ENCODE measurements at regions not wholly inside any gene's neighbourhood (a gene's known extent, or its start where the extent isn't known, plus 50 kb on each side); places are given as distances from the start of the nearest gene placed in this dataset.

DNA sequence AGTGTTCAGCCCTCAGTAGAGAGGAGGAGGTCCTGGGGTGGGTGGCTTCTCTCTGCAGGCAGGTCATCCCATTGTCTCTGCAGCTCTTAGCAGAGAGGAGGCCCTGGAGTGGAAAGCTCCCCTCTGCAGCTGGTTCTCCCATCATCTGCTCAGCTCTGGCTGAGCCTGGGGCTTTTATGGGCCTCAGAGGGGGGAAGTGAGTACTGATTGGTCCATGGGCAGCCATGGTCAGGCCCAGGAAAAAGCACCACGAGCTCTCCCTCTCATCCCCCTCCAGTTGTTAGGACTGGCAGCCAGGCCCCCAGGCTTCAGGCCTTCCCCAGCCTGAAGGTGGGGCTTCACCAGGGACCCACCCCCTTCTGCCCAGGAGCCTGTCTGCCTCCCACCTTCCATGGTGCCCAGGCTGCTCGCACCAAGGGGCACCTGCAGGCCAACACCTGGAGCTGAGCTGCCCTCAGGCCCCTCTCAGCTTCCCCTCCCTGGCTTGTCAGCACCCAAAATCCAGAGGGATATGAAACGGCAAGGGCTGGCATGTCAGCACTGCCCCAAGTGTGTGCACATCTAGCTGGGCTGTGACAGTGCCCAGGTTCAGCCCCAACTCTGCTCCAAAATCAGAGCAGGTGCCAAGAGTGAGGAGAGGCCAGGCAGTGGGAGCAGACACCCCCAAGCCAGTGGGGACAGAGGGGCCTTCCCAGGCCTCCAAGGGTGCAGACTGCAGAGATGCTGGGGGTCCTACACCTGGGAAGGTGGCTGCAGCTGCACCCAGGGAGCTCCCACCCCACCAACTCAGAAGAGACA, 449.0 kb downstream of the MATN1 start:
- Mint-ChIP-seq H3K4me3 (no peak overlapping the region), H3K4me1 (no peaks in the 10 kb centered on the region), H3K27me3 (ENCODE audit: low read depth in 3 of 3) (peaks cover 3 to 13% (median 7%) of the 10 kb centered on the region in 3 donors), H3K27ac (no peak overlapping the region), H3K9me3 (no peaks in the 10 kb centered on the region), H3K36me3 (peaks cover 0 to 2% (median 2%) of the 10 kb centered on the region in 3 donors)
- DNase-seq, result no peak

DNA sequence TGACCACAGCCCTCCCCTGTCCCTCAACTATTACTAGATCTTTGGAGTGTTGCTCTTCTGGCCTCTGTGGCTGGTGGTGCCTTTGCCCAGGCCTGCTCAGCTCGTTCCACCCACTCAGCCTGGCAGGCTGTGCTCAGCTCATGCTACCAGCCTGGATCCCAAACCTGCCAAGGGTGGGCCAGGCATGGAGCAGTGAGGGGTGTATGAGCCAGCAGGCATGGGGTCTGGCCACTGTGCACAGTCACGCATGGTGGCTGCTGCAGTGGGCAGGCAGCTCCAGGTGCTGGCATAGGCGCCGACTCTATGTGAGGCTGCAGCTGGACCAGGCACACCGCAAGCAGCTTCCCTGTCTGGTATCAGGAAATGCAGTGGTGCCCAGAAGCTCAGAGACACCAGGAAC, 449.9 kb downstream of the MATN1 start:
- Mint-ChIP-seq H3K4me1 (no peaks in the 10 kb centered on the region), H3K36me3 (no peaks in the 10 kb centered on the region), H3K27ac (no peak overlapping the region), H3K4me3 (no peak overlapping the region), H3K27me3 (ENCODE audit: low read depth in 3 of 3) (peaks cover 3 to 8% (median 8%) of the 10 kb centered on the region in 3 donors), H3K9me3 (no peaks in the 10 kb centered on the region)
- no peak for DNase-seq

DNA sequence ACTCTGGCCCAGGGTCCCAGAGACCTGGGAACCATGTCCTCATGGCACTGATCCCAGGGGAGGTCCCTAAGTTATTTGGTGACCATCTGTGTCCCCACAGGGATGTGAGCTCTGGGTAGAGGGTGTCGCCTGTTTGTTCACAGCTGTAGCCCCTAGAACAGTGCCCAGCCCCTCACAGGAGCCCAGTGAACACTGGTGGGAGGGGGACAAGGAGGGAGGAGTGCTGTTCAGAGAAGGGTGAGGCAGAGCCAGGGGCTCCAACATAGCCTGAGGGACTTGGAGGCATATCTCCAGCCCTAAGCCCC, 450.4 kb downstream of the MATN1 start:
- no peak overlapping the region for H3K27ac Mint-ChIP-seq
- H3K36me3 Mint-ChIP-seq, result no peaks in the 10 kb centered on the region

DNA sequence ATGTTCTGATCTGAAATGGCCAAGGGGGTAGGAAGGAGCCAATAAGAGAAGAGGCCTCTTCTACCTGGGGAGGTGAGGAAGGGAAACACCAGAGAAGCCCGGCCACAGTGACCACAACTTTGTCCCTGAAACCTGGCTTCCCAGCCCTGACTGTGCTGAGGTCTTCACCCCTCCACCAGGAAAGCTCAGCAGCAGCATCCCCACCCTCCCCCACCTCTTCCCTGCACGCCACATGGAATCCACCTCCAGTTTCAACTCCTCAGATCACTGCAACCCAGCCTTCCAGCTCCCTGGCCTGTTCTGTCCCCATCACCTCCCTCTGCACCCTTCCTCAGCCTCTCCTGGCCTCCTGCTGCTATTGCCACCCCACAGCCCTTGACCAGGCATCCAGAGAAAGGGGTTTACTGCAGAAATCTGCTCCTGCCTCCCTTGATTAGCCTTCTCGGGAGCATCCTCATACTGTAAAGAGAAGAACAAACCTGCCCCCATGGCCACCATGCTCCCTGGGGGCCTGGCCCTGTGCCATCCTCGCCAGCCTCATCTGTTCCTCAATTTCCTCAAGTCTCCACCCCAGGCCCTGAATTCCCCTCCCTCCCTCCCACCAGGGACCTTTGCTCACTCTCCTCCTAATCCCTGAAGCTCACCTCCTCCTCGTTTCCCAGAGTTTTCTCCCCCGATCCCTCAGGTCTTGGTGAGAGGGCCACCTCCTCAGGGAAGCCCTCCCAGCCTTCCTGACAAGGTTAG, 450.9 kb downstream of the MATN1 start:
- H3K36me3 Mint-ChIP-seq, result no peaks in the 10 kb centered on the region

More for the DNA sequence above, 450.4 kb downstream of the MATN1 start:
- Mint-ChIP-seq H3K27me3 (ENCODE audit: low read depth in 3 of 3) (peaks cover 3 to 7% (median 4%) of the 10 kb centered on the region in 3 donors), H3K4me1 (no peaks in the 10 kb centered on the region), H3K9me3 (no peaks in the 10 kb centered on the region), H3K4me3 (no peak overlapping the region)
- no peak for DNase-seq

DNA sequence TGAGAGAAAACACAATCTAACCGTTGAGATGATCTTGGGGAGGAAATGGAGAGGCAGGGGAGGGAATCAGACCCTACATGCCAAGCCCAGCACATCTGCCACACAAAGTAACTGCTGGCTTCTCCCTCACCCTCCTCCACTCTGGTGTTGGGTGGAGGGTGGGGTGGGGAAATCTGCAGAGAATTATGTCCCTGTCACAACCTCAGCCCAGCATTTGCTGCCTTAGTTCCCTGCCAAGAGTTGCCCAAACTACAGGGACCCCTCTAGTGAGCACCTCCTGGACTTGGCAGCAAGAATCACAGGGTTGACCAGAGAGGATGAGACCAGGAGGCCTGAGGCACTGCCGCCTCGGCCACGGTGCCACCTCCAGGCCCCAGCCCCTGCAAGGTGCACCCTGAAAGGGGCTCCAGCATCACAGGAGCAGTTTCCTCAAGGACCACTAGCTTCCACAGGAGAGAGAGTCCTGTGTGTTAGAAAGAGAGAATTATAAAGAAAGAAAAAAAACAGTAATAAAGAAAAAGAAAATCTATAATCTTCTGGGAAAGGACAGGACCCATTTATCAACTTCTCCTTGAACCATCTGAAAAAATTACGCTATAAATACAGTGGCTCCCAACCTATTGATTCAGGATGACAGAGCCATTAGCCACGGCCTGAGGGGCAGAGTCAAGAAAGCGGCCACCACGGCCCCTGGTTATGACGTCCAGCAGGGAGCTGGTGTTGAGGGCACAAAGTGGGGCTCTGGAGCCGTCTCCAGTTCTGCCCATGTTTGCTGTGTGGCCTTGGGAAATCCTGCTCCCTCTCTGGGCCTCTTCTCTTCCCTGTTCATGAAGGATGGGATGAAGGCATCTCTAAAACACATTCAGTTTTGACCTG, 451.7 kb downstream of the MATN1 start:
- H3K9me3 Mint-ChIP-seq, result no peaks in the 10 kb centered on the region
- no peak overlapping the region for H3K4me3 Mint-ChIP-seq
- H3K36me3 Mint-ChIP-seq, result no peaks in the 10 kb centered on the region
- H3K27me3 Mint-ChIP-seq (ENCODE audit: low read depth in 3 of 3), result peaks cover 2 to 7% (median 4%) of the 10 kb centered on the region in 3 donors
- no peak for DNase-seq
- H3K4me1 Mint-ChIP-seq, result no peaks in the 10 kb centered on the region
- no peak overlapping the region for H3K27ac Mint-ChIP-seq

More for the DNA sequence above, 450.9 kb downstream of the MATN1 start:
- DNase-seq, result no peak
- Mint-ChIP-seq H3K27me3 (ENCODE audit: low read depth in 3 of 3) (peaks cover 2 to 7% (median 4%) of the 10 kb centered on the region in 3 donors), H3K4me3 (no peak overlapping the region), H3K9me3 (no peaks in the 10 kb centered on the region), H3K4me1 (no peaks in the 10 kb centered on the region), H3K27ac (no peak overlapping the region)

DNA sequence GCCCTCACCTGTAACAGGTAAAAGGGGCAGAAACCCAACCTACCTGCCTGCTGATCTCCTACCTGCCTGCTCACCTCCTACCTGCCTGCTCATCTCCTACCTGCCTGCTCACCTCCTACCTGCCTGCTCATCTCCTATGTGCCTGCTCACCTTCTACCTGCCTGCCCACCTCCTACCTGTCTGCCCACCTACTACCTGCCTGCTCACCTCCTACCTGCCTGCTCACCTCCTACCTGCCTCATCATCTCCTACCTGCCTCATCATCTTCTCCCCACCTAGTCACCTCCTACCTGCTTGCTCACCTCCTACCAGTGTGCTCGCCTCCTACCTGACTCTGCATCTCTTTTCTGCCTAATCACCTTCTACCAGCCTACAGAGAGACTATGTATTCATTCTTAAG, 452.9 kb downstream of the MATN1 start:
- Mint-ChIP-seq H3K36me3 (no peaks in the 10 kb centered on the region), H3K4me1 (no peaks in the 10 kb centered on the region), H3K9me3 (no peaks in the 10 kb centered on the region), H3K4me3 (no peak overlapping the region), H3K27ac (no peak overlapping the region), H3K27me3 (ENCODE audit: low read depth in 3 of 3) (peaks cover 4 to 10% (median 4%) of the 10 kb centered on the region in 3 donors)
- no peak for DNase-seq

DNA sequence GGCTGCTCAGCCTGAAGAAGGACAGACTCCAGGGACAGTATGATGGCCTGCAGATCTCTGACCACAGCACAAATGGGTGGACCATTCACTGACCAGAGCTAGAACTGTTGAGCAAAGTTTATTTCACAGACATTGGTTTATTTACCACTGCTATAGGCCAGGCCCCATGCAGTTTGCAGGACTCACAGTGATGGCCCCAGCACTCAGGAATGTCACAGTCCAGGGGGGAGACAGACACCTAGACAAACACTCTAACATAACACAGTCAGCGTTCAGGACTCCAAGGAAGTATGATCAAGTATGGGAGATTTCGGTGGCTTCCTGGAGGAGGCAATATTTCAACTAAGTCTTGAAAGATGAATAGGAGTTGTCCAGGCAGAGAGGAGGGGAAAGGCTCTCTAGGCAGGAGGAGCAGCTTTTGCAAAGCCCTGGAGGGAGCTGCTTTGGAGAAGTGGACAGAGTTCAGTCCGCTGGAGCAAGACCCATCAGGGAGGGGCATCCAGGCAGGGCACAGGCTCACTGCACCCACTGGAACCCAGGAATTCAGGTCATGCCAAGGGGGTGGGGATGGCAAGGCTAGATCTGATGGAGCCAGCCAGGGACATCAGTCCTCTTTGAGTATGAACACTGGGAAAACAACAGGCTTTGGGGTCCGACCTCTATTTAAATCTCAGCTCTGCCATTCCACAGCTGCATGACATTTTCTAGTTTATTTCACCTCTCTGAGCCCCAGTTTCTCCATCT, 454.3 kb downstream of the MATN1 start:
- Mint-ChIP-seq H3K9me3 (no peaks in the 10 kb centered on the region), H3K27ac (no peak overlapping the region), H3K4me1 (no peaks in the 10 kb centered on the region), H3K36me3 (no peaks in the 10 kb centered on the region), H3K4me3 (no peak overlapping the region), H3K27me3 (ENCODE audit: low read depth in 3 of 3) (peaks cover 4 to 13% (median 4%) of the 10 kb centered on the region in 3 donors)
- no peak for DNase-seq

DNA sequence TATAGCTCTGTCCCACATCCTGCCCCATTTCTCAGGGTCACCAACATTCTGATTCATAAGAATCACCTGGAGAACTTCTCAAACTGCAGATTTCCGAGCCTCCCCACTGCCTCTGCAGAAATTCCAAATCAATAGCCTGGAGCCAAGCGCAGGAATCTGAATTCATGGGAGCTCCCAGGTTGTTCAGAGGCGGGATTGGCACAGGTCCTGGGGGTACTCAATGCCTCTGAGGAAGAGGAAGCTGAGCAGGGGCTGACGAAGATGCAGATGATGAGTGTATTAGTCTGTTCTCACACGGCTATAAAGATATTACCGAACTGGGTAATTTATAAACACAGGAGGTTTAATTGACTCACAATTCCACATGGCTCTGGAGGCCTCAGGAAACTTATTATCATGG, 455.5 kb downstream of the MATN1 start:
- DNase-seq, result no peak
- Mint-ChIP-seq H3K27ac (no peak overlapping the region), H3K4me3 (no peak overlapping the region), H3K9me3 (no peaks in the 10 kb centered on the region), H3K36me3 (no peaks in the 10 kb centered on the region), H3K27me3 (ENCODE audit: low read depth in 3 of 3) (peaks cover 4 to 15% (median 6%) of the 10 kb centered on the region in 3 donors), H3K4me1 (no peaks in the 10 kb centered on the region)

DNA sequence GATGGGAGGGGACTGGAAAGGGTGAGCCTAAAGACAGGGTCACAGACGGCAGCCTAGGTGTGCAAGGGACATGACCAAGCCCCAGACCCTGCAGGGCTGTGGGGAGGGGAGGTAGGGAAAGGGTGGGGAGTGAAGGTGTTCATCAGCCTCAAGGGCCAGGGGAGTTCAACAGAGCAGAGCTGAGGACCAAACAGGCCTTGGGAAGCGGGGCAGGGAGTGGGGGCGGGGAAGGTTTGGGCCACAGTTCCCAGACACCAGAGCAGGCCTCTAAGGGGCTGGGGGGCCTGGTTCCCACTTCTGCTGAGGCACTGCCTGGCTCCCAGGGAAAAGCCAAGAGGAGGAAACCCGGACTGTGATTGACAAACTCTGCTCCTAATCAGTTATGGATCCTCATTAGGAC, 456.3 kb downstream of the MATN1 start:
- Mint-ChIP-seq H3K4me1 (no peaks in the 10 kb centered on the region), H3K9me3 (no peaks in the 10 kb centered on the region), H3K27ac (no peak overlapping the region), H3K4me3 (no peak overlapping the region), H3K27me3 (ENCODE audit: low read depth in 3 of 3) (peaks cover 2 to 15% (median 4%) of the 10 kb centered on the region in 3 donors), H3K36me3 (no peaks in the 10 kb centered on the region)
- DNase-seq, result no peak

DNA sequence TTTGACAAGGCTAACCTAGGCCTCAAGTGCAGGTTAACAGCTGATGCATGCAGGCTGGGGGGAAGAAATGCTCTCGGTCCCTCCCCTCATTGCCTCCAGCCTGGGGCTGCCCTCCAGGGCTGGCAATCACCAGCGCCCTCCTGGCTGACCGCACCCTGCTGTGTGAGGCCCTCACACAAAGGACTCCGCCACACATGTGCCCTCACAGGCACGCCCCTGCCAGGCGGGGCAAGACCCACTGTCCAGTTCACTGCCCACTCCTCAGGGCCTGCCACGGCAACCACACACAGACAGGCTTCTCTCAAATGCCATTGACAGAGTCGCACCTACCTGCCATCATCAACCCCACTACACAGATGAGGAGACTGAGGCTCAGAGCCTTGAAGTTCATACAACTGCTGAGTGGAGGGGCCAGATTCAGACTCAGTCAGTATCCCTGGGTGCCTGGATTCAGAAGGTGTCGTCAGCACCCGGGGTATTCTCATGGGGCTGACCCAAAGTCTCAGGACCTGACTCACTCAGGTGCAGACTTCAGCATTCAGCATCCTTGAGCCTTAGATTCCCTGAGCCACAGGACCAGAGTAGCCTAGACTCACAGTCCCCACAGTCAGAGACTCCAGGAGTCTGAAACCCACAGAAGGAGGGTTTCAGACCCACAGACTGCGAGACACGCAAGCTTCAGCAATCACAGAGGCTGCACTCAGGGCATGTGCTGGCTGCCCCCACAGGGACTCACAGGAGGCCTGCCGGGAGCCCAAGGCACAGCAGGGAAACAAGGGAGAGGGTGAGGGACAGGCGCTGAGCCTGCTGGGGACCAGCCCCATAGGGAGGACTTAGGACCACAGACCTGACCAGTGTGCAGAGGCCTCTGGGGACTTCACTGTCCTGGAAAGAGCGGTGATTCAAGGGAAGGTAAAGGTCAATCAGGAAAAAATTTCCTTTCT, 458.0 kb downstream of the MATN1 start:
- Mint-ChIP-seq H3K9me3 (no peaks in the 10 kb centered on the region), H3K27ac (no peak overlapping the region), H3K4me1 (no peaks in the 10 kb centered on the region), H3K27me3 (ENCODE audit: low read depth in 3 of 3) (peaks cover 2 to 10% (median 4%) of the 10 kb centered on the region in 3 donors), H3K36me3 (no peaks in the 10 kb centered on the region), H3K4me3 (no peak overlapping the region)
- no peak for DNase-seq

DNA sequence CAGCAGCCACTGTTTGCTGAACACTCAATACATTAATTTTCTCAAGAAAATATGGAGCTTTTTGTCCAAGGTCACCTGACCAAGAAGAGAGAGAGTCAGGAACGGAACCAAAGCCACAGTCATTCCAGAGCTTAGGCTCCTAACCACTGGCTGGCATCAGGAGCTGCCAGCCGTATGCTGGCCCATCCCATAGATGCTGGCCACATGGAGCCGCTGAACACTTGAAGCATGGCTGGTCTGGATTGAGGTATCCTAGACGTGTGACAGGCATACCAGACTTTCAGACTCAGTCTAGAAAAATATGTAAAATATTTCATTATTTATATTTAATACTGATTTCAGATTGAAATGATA, 458.7 kb downstream of the MATN1 start:
- no peak overlapping the region for H3K27ac Mint-ChIP-seq
- no peaks in the 10 kb centered on the region for H3K9me3 Mint-ChIP-seq
- H3K27me3 Mint-ChIP-seq (ENCODE audit: low read depth in 3 of 3), result peaks cover 4 to 7% (median 4%) of the 10 kb centered on the region in 3 donors
- H3K4me1 Mint-ChIP-seq, result no peaks in the 10 kb centered on the region
- H3K36me3 Mint-ChIP-seq, result no peaks in the 10 kb centered on the region
- no peak for DNase-seq
- no peak overlapping the region for H3K4me3 Mint-ChIP-seq

DNA sequence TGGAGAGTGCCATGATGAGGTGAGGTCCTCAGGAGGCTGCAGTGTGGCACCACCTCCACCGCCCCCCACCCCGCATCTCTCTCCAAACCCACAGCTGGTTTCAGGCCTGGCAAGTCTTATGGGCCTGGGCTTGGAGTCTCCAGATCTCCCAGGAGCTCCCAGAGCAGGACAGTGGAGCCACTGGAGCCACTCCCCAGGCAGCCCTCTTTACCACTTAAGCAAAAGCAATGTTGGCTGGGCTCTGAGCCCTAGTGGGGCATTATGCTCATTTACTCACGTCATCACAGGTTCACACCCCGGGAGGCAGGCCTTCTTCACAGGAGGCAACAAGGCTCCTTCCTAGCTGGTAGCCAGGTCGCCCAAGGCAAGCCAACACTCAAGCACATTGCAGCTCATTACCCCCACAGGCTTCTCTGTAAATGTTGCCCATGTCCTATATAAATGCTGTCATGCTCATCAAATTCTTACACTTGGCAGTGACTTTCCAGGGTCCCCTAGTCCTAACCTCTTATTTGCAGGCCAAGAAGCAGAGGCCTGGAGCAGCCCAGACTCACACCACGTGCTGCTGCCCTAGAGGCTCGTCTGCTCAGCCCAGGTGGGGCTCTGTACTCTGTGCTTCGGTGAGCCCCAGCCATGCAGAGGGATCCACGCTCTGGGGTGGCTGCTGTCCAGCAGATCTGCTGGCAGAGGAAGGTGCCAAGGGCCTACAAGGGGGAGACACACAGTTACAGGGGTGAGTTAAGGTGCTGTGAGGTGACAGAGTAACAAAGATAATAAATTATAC, 459.3 kb downstream of the MATN1 start:
- no peaks in the 10 kb centered on the region for H3K4me1 Mint-ChIP-seq
- H3K4me3 Mint-ChIP-seq, result no peak overlapping the region
- no peaks in the 10 kb centered on the region for H3K9me3 Mint-ChIP-seq
- peaks cover 3 to 7% (median 4%) of the 10 kb centered on the region in 3 donors for H3K27me3 Mint-ChIP-seq (ENCODE audit: low read depth in 3 of 3)
- H3K27ac Mint-ChIP-seq, result no peak overlapping the region
- no peak for DNase-seq
- H3K36me3 Mint-ChIP-seq, result no peaks in the 10 kb centered on the region

Measured in immature natural killer cell (primary cell).